Activated naive CD4-positive, alpha-beta T cell treated with anti-CD3 and anti-CD28 coated beads for 36 hours (primary cell): ENCODE measurements at regions not wholly inside any gene's neighbourhood (a gene's known extent, or its start where the extent isn't known, plus 50 kb on each side); places are given as distances from the start of the nearest gene placed in this dataset.

Experiments
- CTCF ChIA-PET: fragments of 350-600 bp; sonication (Branson Sonifier 250); formaldehyde crosslinking; loops from one replicate; lab custom pipeline; 2021; ENCODE audit warnings: antibody characterized with exemption; lab: Charles Lee
- DNase-seq: peaks from one replicate; pipeline ENCODE4 v3.0.0-alpha.2; 2020
- H3K27ac Mint-ChIP-seq: one replicate; pipeline ENCODE4 v1.8.0; 2021; ENCODE audit warnings: mild to moderate bottlenecking, mixed read lengths
- H3K27me3 Mint-ChIP-seq: one replicate; pipeline ENCODE4 v1.8.0; 2021; ENCODE audit warnings: low read depth, mixed read lengths
- H3K36me3 Mint-ChIP-seq: one replicate; pipeline ENCODE4 v1.8.0; 2021; ENCODE audit warnings: low read depth, mixed read lengths
- H3K4me1 Mint-ChIP-seq: one replicate; pipeline ENCODE4 v1.8.0; 2021; ENCODE audit warnings: low read depth, mixed read lengths
- H3K4me3 Mint-ChIP-seq: one replicate; pipeline ENCODE4 v1.8.0; 2021; ENCODE audit warnings: mild to moderate bottlenecking, moderate library complexity, mixed read lengths
- H3K9me3 Mint-ChIP-seq: one replicate; pipeline ENCODE4 v1.8.0; 2021; ENCODE audit warnings: mixed read lengths
- intact Hi-C: fragments of 100-400 bp; cut with micrococcal nuclease; formaldehyde crosslinking; loops from one replicate; pipeline ENCODE4 v1.15.1; 2023

GRCh38 chrX:148424570-148424969, 75.8 kb upstream of the AFF2 start:
- H3K27ac Mint-ChIP-seq, result no peak overlapping the region
- H3K9me3 Mint-ChIP-seq, result no peaks in the 10 kb centered on the region
- H3K4me1 Mint-ChIP-seq, result peaks cover 17% of the 10 kb centered on the region
- CTCF ChIA-PET, result no interaction called here
- DNase-seq, result no peak
- H3K36me3 Mint-ChIP-seq, result no peaks in the 10 kb centered on the region
- intact Hi-C loops, result loop anchor here (2.0 to 5.0 kb wide), 3 partner anchors 43 to 142 kb away; no protein-coding TSS in a partner anchor
- no peak overlapping the region for H3K4me3 Mint-ChIP-seq
- no peaks in the 10 kb centered on the region for H3K27me3 Mint-ChIP-seq

GRCh38 chrX:148426467-148426866, 74.0 kb upstream of the AFF2 start:
- H3K4me1 Mint-ChIP-seq, result peaks cover 17% of the 10 kb centered on the region
- no peaks in the 10 kb centered on the region for H3K27me3 Mint-ChIP-seq
- H3K27ac Mint-ChIP-seq, result no peak overlapping the region
- H3K4me3 Mint-ChIP-seq, result no peak overlapping the region
- no peaks in the 10 kb centered on the region for H3K9me3 Mint-ChIP-seq
- CTCF ChIA-PET, result no interaction called here
- no peak for DNase-seq
- intact Hi-C loops, result no loop called here
- no peaks in the 10 kb centered on the region for H3K36me3 Mint-ChIP-seq

- no peaks in the 10 kb centered on the region for H3K27me3 Mint-ChIP-seq
- CTCF ChIA-PET, result no interaction called here
These were observed 59.0 kb upstream of the AFF2 start for GRCh38 chrX:148441387-148441786.

GRCh38 chrX:148443216-148443615, 57.2 kb upstream of the AFF2 start:
- Mint-ChIP-seq H3K4me3 (no peak overlapping the region), H3K4me1 (peaks cover 4% of the 10 kb centered on the region), H3K27ac (no peak overlapping the region), H3K27me3 (no peaks in the 10 kb centered on the region), H3K36me3 (no peaks in the 10 kb centered on the region), H3K9me3 (no peaks in the 10 kb centered on the region)
- DNase-seq, result no peak
- intact Hi-C loops, result no loop called here
- CTCF ChIA-PET, result no interaction called here

More at GRCh38 chrX:148441387-148441786, 59.0 kb upstream of the AFF2 start:
- no peak for DNase-seq
- peaks cover 4% of the 10 kb centered on the region for H3K4me1 Mint-ChIP-seq
- intact Hi-C loops, result no loop called here
- no peaks in the 10 kb centered on the region for H3K9me3 Mint-ChIP-seq
- no peak overlapping the region for H3K27ac Mint-ChIP-seq
- H3K36me3 Mint-ChIP-seq, result peaks cover 1% of the 10 kb centered on the region
- no peak overlapping the region for H3K4me3 Mint-ChIP-seq

GRCh38 chrX:148448686-148449085, 51.7 kb upstream of the AFF2 start:
- no peak overlapping the region for H3K27ac Mint-ChIP-seq
- intact Hi-C loops, result no loop called here
- no peaks in the 10 kb centered on the region for H3K36me3 Mint-ChIP-seq
- CTCF ChIA-PET, result no interaction called here
- no peaks in the 10 kb centered on the region for H3K27me3 Mint-ChIP-seq
- no peaks in the 10 kb centered on the region for H3K9me3 Mint-ChIP-seq
- no peaks in the 10 kb centered on the region for H3K4me1 Mint-ChIP-seq
- no peak for DNase-seq
- H3K4me3 Mint-ChIP-seq, result no peak overlapping the region
